Kidney (tissue), 13 donors: ENCODE measurements at regions not wholly inside any gene's neighbourhood (a gene's known extent, or its start where the extent isn't known, plus 50 kb on each side); places are given as distances from the start of the nearest gene placed in this dataset.

ENCODE experiments used
- DNase-seq, 5 donors: peaks; one replicate each; pipeline ENCODE4 v3.0.0-alpha.2; 2013 to 2020
- FAIRE-seq: peaks from 2 replicates; lab custom pipeline; 2012; peaks lifted over from hg19 to GRCh38; lab: Jason Lieb, UNC
- H3K27ac ChIP-seq, 2 donors: one replicate each; pipeline ENCODE4 v1.7.0; 2013; ENCODE audit warnings: low read depth in 2 of 2, low read length in 2 of 2, inconsistent platforms in 1 of 2
- H3K27me3 ChIP-seq: one replicate; pipeline ENCODE4 v1.7.1; 2013; ENCODE audit warnings: low read length, inconsistent platforms; ENCODE audit not compliant: control insufficient read depth, insufficient read depth
- H3K36me3 ChIP-seq, 3 donors: one replicate each; pipeline versions ENCODE4 v1.7.0 to v1.7.1; 2013; ENCODE audit warnings: low read length in 3 of 3, control low read depth in 1 of 3, inconsistent platforms in 1 of 3; ENCODE audit not compliant: insufficient read depth in 3 of 3, control insufficient read depth in 2 of 3
- H3K4me1 ChIP-seq, 3 donors: one replicate each; pipeline versions ENCODE4 v1.7.0 to v1.7.1; 2013; ENCODE audit warnings: low read length in 3 of 3, inconsistent platforms in 1 of 3, low read depth in 1 of 3; ENCODE audit not compliant: control insufficient read depth in 2 of 3, insufficient read depth in 2 of 3
- H3K4me3 ChIP-seq, 3 donors: one replicate each; pipeline versions ENCODE4 v1.7.0 to v1.8.1; 2013; ENCODE audit warnings: low read length in 3 of 3, control low read depth in 1 of 3, inconsistent platforms in 1 of 3
- H3K9ac ChIP-seq, 3 donors: one replicate each; pipeline versions ENCODE4 v1.7.0 to v1.7.1; 2013; ENCODE audit warnings: low read length in 3 of 3, control low read depth in 1 of 3, inconsistent platforms in 1 of 3
- H3K9me3 ChIP-seq, 3 donors: one replicate each; pipeline versions ENCODE4 v1.7.0 to v1.7.1; 2013; ENCODE audit warnings: low read length in 3 of 3, control low read depth in 1 of 3, inconsistent platforms in 1 of 3; ENCODE audit not compliant: control insufficient read depth in 2 of 3, insufficient read depth in 1 of 3
- intact Hi-C: fragments of 100-400 bp; cut with DNase I; formaldehyde crosslinking; loops from one replicate; pipeline ENCODE4 v1.11.1; 2022
- TF ChIP-seq, protein P1 (sequence below): IDR thresholded peaks from 3 replicates; pipeline ENCODE4 v1.5.1; 2012; ENCODE audit warnings: mild to moderate bottlenecking, moderate library complexity, borderline replicate concordance; ENCODE audit not compliant: insufficient read depth; ENCODE audit errors: extremely low read depth
- donor health status: control.
- donor health status: control.
- donor health status: control.
- donor health status: control.
- donor health status: control.
- donor health status: DM: yes; HTN: yes; CAD: no.
- donor health status: Normal renal cell carcinoma (clear cell type).

- intact Hi-C loops: no loop called here
- TF ChIP-seq, protein P1, sequence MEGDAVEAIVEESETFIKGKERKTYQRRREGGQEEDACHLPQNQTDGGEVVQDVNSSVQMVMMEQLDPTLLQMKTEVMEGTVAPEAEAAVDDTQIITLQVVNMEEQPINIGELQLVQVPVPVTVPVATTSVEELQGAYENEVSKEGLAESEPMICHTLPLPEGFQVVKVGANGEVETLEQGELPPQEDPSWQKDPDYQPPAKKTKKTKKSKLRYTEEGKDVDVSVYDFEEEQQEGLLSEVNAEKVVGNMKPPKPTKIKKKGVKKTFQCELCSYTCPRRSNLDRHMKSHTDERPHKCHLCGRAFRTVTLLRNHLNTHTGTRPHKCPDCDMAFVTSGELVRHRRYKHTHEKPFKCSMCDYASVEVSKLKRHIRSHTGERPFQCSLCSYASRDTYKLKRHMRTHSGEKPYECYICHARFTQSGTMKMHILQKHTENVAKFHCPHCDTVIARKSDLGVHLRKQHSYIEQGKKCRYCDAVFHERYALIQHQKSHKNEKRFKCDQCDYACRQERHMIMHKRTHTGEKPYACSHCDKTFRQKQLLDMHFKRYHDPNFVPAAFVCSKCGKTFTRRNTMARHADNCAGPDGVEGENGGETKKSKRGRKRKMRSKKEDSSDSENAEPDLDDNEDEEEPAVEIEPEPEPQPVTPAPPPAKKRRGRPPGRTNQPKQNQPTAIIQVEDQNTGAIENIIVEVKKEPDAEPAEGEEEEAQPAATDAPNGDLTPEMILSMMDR: no peak
- no peak overlapping the region for H3K9ac ChIP-seq
- H3K4me3 ChIP-seq: no peak overlapping the region
- FAIRE-seq (no peak), DNase-seq (peak in 2 of 5 donors; percentile 5 to 38)
- no peaks in the 10 kb centered on the region for H3K36me3 ChIP-seq
- no peaks in the 10 kb centered on the region for H3K27me3 ChIP-seq
- H3K9me3 ChIP-seq: no peaks in the 10 kb centered on the region
- H3K4me1 ChIP-seq: no peaks in the 10 kb centered on the region
- H3K27ac ChIP-seq: no peak overlapping the region
These were observed 451.3 kb downstream of the GPAM start for GRCh38 chr10:111732166-111732785.

DNA sequence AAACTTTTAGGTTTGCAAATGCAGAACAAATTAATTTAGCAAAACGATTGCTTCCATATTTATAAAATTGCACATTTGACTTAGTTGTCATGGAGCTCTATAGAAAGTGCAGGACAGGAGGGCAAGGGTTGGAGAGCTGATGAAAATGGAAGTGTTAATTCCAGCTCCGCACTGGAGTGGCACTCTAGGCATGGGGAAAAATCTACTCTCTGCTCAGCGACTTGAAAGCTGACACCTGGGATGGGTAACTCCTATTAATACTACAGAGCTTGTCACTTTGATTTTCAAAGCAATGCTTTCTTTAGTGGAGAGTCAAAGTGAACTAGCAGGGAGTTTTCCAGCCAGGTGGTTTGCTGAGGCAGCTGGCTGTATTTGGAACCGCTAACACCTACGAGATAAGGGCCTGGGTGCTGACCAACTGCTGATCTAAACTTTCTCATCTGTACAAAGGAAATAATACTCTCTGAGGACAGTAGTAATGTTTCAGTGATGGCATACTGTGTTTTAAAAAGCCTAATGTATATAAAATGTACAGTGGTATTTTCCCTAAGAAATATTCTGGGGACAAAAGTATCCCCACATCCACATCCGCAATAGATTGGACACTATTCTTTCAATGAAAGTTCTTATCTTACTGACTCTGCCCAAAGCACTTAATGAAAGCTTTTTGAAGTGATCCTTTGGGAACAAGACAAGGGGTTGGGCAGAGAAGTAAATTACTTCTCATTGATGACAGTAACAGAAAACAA is 444.3 kb downstream of the GPAM start:
- DNase-seq (peak in 2 of 5 donors; percentile 45 to 49), FAIRE-seq (no peak)
- Histone ChIP-seq H3K9me3 (no peaks in the 10 kb centered on the region), H3K9ac (no peak overlapping the region), H3K36me3 (no peaks in the 10 kb centered on the region), H3K4me3 (no peak overlapping the region), H3K4me1 (no peaks in the 10 kb centered on the region), H3K27me3 (no peaks in the 10 kb centered on the region), H3K27ac (no peak overlapping the region)
- TF ChIP-seq, protein P1: no peak
- intact Hi-C loops: no loop called here

GRCh38 chr10:111739874-111740139 is 443.8 kb downstream of the GPAM start:
- TF ChIP-seq, protein P1: no peak
- H3K27ac ChIP-seq: no peak overlapping the region
- H3K36me3 ChIP-seq: no peaks in the 10 kb centered on the region
- H3K4me3 ChIP-seq: no peak overlapping the region
- H3K27me3 ChIP-seq: no peaks in the 10 kb centered on the region
- no peak for FAIRE-seq
- DNase-seq: no peak
- H3K9me3 ChIP-seq: no peaks in the 10 kb centered on the region
- no peak overlapping the region for H3K9ac ChIP-seq
- no peaks in the 10 kb centered on the region for H3K4me1 ChIP-seq
- intact Hi-C loops: no loop called here
